NT2/D1 (cell line): ENCODE measurements at regions not wholly inside any gene's neighbourhood (a gene's known extent, or its start where the extent isn't known, plus 50 kb on each side); places are given as distances from the start of the nearest gene placed in this dataset.

Experiments used
- YY1 ChIP-seq: IDR thresholded peaks from 2 replicates; pipeline ENCODE4 v1.6.1; 2011; ENCODE audit not compliant: insufficient read length, insufficient read depth
- ZNF274 ChIP-seq: IDR thresholded peaks from 2 replicates; pipeline ENCODE4 v1.6.1; 2011; ENCODE audit warnings: mild to moderate bottlenecking, low read depth, low read length

DNA sequence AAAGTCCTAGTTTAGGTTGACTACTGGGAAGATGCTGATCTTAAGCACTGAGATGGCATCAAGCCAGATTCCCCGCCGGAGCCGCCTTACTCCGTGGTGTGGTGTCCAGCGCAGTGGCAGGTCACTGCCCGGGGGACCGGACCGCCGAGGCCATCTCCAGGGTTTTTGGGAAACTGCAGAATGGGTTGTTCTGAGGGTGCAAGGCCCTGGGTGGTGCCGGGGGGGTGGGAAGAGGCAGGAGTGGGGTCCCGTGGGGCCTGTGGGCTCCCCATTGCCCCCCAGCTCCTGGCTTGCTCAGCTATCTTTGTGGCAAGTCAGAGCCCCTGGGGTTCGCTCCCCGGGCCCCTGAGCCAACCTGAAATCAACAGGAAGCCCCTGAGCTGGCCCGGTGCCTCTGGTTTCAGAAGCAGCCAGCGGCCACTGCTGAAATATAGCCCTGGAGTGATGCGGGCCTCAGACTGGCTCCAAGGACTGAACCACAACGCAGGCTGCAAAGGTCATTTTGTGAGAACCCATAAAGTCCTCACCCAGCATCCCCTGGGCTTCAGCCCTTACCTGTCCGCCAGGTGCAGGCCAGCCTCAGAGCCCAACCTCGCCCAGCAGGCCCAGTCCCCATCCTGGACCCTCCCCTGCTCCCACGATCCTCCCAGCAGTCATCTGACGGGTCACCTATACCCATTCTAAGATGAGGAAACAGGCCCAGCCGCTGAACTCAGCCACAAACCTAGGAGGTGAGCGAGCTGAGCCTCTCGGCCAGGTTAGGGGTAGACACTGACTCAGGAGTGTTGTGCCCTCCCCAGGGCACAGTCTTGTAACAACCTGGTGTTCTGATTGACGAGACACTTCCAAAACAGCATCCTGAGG is 102.7 kb downstream of the PDGFA start:
- TF ChIP-seq ZNF274 (0 out of 2 replicates have a peak, but pooled peaks have one; percentile 27), YY1 (no peak)
